BJ (cell line): ENCODE measurements at regions not wholly inside any gene's neighbourhood (a gene's known extent, or its start where the extent isn't known, plus 50 kb on each side); places are given as distances from the start of the nearest gene placed in this dataset.

Source experiments
- CTCF ChIA-PET: fragments of 350-600 bp; formaldehyde crosslinking; extraction: SDS; loops from one replicate; lab custom pipeline; 2021; ENCODE audit warnings: antibody characterized with exemption, inconsistent platforms; lab: Yijun Ruan, JAX
- POLR2A ChIA-PET: fragments of 300-600 bp; sonication (Branson Sonifier 250); formaldehyde crosslinking; extraction: SDS; loops from one replicate; lab custom pipeline; 2021; ENCODE audit warnings: antibody characterized with exemption; lab: Charles Lee
- DNase-seq: peaks from one replicate; pipeline ENCODE4 v3.0.0-alpha.2; 2011; ENCODE audit warnings: low read depth
- H3K27me3 ChIP-seq: 2 replicates; pipeline ENCODE4 v1.6.0; 2011; ENCODE audit warnings: low read length; ENCODE audit not compliant: control insufficient read depth, insufficient read depth
- H3K36me3 ChIP-seq: 2 replicates; pipeline ENCODE4 v1.5.1; 2011; ENCODE audit warnings: low read length; ENCODE audit not compliant: control insufficient read depth, insufficient read depth
- H3K4me3 ChIP-seq: 2 replicates; pipeline ENCODE4 v1.5.1; 2011; ENCODE audit warnings: low read depth, mild to moderate bottlenecking, control low read depth, low read length
- TF ChIP-seq, protein P1 (sequence below): IDR thresholded peaks from 2 replicates; pipeline ENCODE4 v1.5.1; 2011; ENCODE audit warnings: low read depth, mild to moderate bottlenecking, control low read depth, inconsistent platforms, low read length, moderate library complexity; ENCODE audit not compliant: insufficient read depth

DNA sequence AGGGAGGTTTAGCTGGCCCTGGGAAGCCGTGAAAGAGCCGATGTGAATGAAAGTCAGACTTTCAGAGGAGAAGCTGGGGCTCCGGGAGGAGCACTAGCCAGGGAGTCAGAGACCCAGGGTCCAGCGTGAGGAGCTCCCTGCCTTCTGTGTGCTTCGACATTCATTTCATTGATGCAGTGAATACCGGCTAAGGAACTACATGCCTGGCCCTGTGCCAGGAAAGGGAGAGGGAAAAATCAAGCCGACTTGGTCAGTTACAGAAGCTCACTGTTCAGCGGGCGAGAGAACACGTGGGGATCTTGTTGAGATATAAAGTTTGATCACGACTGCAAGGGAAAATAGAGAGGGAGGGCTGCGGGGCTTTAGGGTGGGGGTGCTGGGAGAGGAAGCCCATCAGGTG, 76.7 kb upstream of the RUNX3 start:
- DNase-seq = no peak
- ChIA-PET POLR2A (no interaction called here), CTCF (interaction anchor here (0.9 to 1.8 kb wide), 2 partner anchors 30 to 109 kb away, joined by 4 to 8 read pairs; no protein-coding TSS in a partner anchor)
- H3K4me3 ChIP-seq = no peak overlapping the region
- no peaks in the 10 kb centered on the region for H3K36me3 ChIP-seq
- H3K27me3 ChIP-seq = peaks cover 32% of the 10 kb centered on the region
- TF ChIP-seq, protein P1, sequence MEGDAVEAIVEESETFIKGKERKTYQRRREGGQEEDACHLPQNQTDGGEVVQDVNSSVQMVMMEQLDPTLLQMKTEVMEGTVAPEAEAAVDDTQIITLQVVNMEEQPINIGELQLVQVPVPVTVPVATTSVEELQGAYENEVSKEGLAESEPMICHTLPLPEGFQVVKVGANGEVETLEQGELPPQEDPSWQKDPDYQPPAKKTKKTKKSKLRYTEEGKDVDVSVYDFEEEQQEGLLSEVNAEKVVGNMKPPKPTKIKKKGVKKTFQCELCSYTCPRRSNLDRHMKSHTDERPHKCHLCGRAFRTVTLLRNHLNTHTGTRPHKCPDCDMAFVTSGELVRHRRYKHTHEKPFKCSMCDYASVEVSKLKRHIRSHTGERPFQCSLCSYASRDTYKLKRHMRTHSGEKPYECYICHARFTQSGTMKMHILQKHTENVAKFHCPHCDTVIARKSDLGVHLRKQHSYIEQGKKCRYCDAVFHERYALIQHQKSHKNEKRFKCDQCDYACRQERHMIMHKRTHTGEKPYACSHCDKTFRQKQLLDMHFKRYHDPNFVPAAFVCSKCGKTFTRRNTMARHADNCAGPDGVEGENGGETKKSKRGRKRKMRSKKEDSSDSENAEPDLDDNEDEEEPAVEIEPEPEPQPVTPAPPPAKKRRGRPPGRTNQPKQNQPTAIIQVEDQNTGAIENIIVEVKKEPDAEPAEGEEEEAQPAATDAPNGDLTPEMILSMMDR = no peak

DNA sequence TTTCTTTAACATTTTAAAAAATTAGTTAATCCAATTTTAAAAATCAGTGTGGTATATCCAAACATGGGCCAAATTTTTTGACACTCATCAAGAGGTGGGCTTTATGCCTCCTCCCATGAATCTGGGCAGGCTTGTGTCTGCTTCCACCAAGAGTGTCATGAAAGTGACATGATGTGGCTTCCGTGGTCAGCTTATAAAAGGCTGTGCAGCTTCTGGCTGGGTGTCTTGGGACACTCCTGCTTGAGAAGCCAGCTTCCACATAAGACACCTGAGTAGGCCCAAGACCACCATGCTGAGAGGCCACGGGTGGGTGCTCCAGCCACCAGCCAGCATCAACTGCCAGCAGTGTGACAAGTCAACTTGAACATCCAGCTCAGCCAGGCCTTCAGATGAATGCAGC, 74.3 kb upstream of the RUNX3 start:
- no peak for DNase-seq
- ChIA-PET POLR2A (no interaction called here), CTCF (interaction anchor here (1.7 kb wide), 1 partner anchor 33 kb away, joined by 7 read pairs; no protein-coding TSS in a partner anchor)
- Histone ChIP-seq H3K4me3 (no peak overlapping the region), H3K36me3 (no peaks in the 10 kb centered on the region), H3K27me3 (peaks cover 27% of the 10 kb centered on the region)
- TF ChIP-seq, protein P1 = no peak

DNA sequence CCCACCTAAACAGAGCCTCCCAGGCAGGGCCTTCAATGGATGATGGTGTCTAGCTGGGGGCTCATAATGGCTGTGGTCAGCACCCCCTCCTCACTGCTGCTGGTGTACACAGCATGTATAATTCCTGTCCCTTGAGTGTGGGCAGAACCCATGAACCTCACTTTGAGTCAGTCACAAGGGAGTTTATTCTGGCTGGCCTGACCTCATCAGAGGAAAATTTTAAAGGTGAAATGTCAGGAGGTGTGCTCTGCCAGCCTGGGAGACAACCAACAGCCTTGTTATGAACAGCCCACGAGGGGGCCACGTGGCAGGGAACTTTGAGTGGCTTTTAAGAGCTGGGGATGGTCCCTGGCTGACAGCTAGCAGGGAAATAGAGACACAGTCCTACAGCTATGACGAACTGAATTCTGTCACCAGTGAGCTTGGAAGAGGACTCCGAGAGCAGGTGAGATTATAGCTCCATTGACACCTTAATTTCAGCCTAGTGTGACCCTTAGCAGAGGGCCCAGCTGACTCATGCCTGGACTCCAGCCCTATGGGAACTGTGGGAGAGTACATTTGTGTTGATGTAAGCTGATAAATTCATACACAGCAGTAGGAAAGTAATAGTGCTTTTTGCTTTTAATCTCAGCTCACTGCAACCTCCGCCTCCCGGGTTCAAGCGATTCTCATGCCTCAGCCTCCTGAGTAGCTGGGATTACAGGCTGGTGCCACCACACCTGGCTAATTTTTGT, 73.5 kb upstream of the RUNX3 start:
- Histone ChIP-seq H3K36me3 (no peaks in the 10 kb centered on the region), H3K27me3 (peaks cover 25% of the 10 kb centered on the region), H3K4me3 (no peak overlapping the region)
- TF ChIP-seq, protein P1 = no peak
- no peak for DNase-seq
- ChIA-PET CTCF (interaction anchor here (0.7 to 1.7 kb wide), 2 partner anchors 34 to 98 kb away, joined by 3 to 7 read pairs; no protein-coding TSS in a partner anchor), POLR2A (no interaction called here)

DNA sequence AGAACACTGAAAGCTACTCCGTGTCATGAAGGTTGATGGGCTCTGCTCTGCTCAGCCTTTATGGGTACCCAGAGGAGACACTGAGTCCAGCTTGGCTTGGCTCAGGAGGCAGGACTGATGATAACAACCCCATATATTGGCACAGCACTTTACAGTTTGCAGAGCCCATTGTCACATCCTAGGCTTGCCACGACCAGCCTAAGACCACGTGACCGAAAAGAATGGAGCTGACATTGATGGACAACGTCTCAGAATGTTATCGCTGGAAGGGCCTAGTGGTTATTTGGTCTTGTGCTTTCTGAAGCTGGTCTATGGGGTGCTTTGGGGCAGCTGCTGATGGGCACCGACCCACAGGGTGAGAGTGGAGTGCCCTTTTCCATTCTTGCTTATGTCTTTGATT, 72.9 kb upstream of the RUNX3 start:
- TF ChIP-seq, protein P1 = no peak
- Histone ChIP-seq H3K36me3 (no peaks in the 10 kb centered on the region), H3K27me3 (peaks cover 20% of the 10 kb centered on the region), H3K4me3 (no peak overlapping the region)
- DNase-seq = no peak
- ChIA-PET CTCF (interaction anchor here (0.7 to 1.7 kb wide), 2 partner anchors 34 to 99 kb away, joined by 3 to 7 read pairs; no protein-coding TSS in a partner anchor), POLR2A (no interaction called here)

DNA sequence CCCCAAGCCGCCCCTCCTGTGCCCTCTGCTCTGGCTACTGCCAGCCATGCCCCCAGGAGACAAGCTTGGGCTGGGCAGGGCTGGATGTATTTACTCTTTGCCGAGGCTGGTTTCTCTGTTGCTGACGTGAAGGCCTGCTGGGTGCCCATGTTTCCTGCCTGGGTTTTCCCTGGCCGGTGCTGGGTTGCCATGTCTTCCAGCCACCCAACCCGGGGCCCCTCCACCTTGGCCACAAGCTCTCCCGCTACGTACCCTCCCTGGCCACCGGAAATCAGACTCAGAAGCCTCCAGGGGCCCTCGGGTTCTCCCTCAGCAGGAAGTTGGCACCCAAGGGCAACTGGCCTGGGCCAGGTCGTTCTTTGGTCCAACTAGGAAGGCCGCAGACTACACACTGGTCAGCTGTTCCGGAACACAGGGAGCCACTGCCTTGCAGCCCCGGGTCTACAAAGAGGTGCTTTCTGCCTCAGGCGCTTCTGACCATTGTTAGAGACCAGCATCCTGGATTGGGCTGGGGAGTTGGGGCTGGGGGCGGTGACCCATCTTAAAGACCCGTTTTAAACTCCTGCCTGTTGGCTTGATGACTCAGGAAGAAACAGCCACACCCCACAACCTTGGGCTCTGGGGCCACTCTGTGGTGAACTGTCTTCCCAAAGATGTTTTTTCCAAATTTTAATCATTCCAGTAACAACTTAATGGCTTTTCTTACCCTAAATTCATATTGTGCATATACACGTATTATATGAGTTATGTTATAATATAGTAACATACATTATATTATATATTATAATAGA, 71.2 kb upstream of the RUNX3 start:
- POLR2A ChIA-PET = no interaction called here
- CTCF ChIA-PET = no interaction called here
- no peak for DNase-seq
- Histone ChIP-seq H3K27me3 (peaks cover 12% of the 10 kb centered on the region), H3K36me3 (no peaks in the 10 kb centered on the region), H3K4me3 (no peak overlapping the region)
- TF ChIP-seq, protein P1 = no peak
